GM12892 (cell line): ENCODE measurements at regions not wholly inside any gene's neighbourhood (a gene's known extent, or its start where the extent isn't known, plus 50 kb on each side); places are given as distances from the start of the nearest gene placed in this dataset.

ENCODE experiments used
- DNase-seq: peaks from one replicate; pipeline ENCODE4 v3.0.0; 2011; ENCODE audit not compliant: insufficient read length
- FAIRE-seq: peaks from 2 replicates; lab custom pipeline; 2011; peaks lifted over from hg19 to GRCh38; lab: Jason Lieb, UNC
- POLR2A ChIP-seq: IDR thresholded peaks from 2 replicates; pipeline ENCODE4 v1.6.1; 2011; ENCODE audit warnings: low read depth, low read length, control low read depth
- POLR2AphosphoS5 ChIP-seq: IDR thresholded peaks from 2 replicates; pipeline ENCODE4 v1.6.1; 2011; ENCODE audit warnings: low read depth, low read length, control low read depth
- TAF1 ChIP-seq: IDR thresholded peaks from 2 replicates; pipeline ENCODE4 v1.6.1; 2011; ENCODE audit warnings: low read depth, mild to moderate bottlenecking, control low read depth, low read length, borderline replicate concordance

DNA sequence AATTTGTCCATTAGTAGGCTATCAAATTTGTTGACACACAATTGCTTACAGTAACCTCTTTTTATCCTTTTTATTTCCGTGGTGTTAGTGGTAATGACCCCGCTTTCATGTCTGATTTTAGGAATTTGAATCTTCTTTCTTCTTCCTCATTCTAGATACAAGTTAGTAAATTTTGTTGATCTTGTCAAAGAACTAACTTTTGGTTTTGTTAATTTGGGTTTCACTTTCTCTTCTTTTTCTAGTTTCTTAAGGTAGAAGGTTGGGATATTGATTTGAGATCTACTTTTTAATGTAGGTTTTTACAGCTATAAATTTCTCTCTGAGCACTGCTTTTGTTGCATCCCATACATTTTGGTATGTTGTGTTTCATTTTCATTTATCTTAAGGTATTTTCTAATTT lies 53.3 kb upstream of the SLC7A1 start:
- TF ChIP-seq POLR2A (no peak), POLR2AphosphoS5 (no peak), TAF1 (no peak)
- DNase-seq (no peak), FAIRE-seq (peak; percentile 46)
